ENCODE measurements at regions not wholly inside any gene's neighbourhood (a gene's known extent, or its start where the extent isn't known, plus 50 kb on each side); places are given as distances from the start of the nearest gene placed in this dataset.

DNA sequence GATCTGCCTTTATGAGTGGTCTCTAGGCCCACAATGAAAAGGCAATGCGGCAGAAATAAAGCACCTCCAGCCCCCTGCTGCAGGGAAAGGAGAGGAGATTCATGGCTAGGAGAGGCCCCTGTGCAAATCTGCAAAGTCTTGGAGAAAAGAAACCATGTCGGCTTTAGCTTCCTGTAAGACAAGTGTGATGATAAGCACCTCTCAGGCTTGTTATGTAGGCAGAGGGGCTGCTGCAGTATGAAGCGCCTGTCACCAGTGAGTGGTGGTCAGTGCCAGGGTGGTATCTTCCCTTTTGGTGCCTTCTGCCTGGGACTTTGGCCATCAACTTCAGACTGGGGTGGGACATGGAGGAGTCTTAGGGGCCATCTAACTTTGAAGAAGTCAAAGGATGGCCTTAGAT, 59.2 kb upstream of the ARHGEF3 start:
- TF ChIP-seq, protein P1, sequence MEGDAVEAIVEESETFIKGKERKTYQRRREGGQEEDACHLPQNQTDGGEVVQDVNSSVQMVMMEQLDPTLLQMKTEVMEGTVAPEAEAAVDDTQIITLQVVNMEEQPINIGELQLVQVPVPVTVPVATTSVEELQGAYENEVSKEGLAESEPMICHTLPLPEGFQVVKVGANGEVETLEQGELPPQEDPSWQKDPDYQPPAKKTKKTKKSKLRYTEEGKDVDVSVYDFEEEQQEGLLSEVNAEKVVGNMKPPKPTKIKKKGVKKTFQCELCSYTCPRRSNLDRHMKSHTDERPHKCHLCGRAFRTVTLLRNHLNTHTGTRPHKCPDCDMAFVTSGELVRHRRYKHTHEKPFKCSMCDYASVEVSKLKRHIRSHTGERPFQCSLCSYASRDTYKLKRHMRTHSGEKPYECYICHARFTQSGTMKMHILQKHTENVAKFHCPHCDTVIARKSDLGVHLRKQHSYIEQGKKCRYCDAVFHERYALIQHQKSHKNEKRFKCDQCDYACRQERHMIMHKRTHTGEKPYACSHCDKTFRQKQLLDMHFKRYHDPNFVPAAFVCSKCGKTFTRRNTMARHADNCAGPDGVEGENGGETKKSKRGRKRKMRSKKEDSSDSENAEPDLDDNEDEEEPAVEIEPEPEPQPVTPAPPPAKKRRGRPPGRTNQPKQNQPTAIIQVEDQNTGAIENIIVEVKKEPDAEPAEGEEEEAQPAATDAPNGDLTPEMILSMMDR (IDR thresholded peaks at IDR 0.05 in 2 of 3, conservative IDR thresholded peaks at IDR 0.05 in 1 of 3; ENCODE audit: borderline replicate concordance in 1 of 3, insufficient read depth in 1 of 3, low read depth in 2 of 3, low read length in 2 of 3) = no peak
- TF ChIP-seq, protein P2, sequence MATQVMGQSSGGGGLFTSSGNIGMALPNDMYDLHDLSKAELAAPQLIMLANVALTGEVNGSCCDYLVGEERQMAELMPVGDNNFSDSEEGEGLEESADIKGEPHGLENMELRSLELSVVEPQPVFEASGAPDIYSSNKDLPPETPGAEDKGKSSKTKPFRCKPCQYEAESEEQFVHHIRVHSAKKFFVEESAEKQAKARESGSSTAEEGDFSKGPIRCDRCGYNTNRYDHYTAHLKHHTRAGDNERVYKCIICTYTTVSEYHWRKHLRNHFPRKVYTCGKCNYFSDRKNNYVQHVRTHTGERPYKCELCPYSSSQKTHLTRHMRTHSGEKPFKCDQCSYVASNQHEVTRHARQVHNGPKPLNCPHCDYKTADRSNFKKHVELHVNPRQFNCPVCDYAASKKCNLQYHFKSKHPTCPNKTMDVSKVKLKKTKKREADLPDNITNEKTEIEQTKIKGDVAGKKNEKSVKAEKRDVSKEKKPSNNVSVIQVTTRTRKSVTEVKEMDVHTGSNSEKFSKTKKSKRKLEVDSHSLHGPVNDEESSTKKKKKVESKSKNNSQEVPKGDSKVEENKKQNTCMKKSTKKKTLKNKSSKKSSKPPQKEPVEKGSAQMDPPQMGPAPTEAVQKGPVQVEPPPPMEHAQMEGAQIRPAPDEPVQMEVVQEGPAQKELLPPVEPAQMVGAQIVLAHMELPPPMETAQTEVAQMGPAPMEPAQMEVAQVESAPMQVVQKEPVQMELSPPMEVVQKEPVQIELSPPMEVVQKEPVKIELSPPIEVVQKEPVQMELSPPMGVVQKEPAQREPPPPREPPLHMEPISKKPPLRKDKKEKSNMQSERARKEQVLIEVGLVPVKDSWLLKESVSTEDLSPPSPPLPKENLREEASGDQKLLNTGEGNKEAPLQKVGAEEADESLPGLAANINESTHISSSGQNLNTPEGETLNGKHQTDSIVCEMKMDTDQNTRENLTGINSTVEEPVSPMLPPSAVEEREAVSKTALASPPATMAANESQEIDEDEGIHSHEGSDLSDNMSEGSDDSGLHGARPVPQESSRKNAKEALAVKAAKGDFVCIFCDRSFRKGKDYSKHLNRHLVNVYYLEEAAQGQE (IDR thresholded peaks at IDR 0.05; ENCODE audit: low read depth) = no peak
- no peak for TF ChIP-seq ELF1 (IDR thresholded peaks at IDR 0.05; ENCODE audit: borderline replicate concordance, low read depth)
- TF ChIP-seq, protein P3, sequence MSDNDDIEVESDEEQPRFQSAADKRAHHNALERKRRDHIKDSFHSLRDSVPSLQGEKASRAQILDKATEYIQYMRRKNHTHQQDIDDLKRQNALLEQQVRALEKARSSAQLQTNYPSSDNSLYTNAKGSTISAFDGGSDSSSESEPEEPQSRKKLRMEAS (IDR thresholded peaks at IDR 0.05) = no peak
- no peak for TF ChIP-seq SRF (IDR thresholded peaks at IDR 0.05; ENCODE audit: low read depth)
- TF ChIP-seq SP1 (IDR thresholded peaks at IDR 0.05; ENCODE audit: low read depth) = no peak
- no peak for TF ChIP-seq POLR2A (IDR thresholded peaks at IDR 0.05; ENCODE audit: borderline replicate concordance, extremely low read depth, insufficient read depth, insufficient read length)
- no peak for TF ChIP-seq RAD21 (IDR thresholded peaks at IDR 0.05; ENCODE audit: low read depth)
- no peak for TF ChIP-seq EZH2 (IDR thresholded peaks at IDR 0.05)
- no peak for TF ChIP-seq POLR2AphosphoS5 (IDR thresholded peaks at IDR 0.05; ENCODE audit: low read depth, low read length)
- TF ChIP-seq FOSL1 (IDR thresholded peaks at IDR 0.05; ENCODE audit: low read depth) = no peak

All from HCT116 (cell line).